ENCODE measurements at regions not wholly inside any gene's neighbourhood (a gene's known extent, or its start where the extent isn't known, plus 50 kb on each side); places are given as distances from the start of the nearest gene placed in this dataset.

GRCh38 chr10:26911811-26912461 lies 51.2 kb upstream of the ABI1 start:
- Mint-ChIP-seq H3K27me3 (no peaks in the 10 kb centered on the region), H3K36me3 (ENCODE audit: low read depth) (no peaks in the 10 kb centered on the region), H3K4me1 (ENCODE audit: low read depth) (no peaks in the 10 kb centered on the region), H3K27ac (no peak overlapping the region), H3K9me3 (no peaks in the 10 kb centered on the region), H3K4me3 (no peak overlapping the region)
- no peak for DNase-seq
